ENCODE measurements at regions not wholly inside any gene's neighbourhood (a gene's known extent, or its start where the extent isn't known, plus 50 kb on each side); places are given as distances from the start of the nearest gene placed in this dataset.

GRCh38 chr12:131353826-131354225 is 357.1 kb upstream of the SFSWAP start:
- no peak for DNase-seq
- H3K27ac ChIP-seq, result no peak overlapping the region
- intact Hi-C loops (cut with DNase I; ENCODE audit: low total_unique reads), result no loop called here
- H3K4me1 ChIP-seq, result no peaks in the 10 kb centered on the region
- H3K4me3 ChIP-seq, result no peak overlapping the region
- H3K9me3 ChIP-seq, result no peaks in the 10 kb centered on the region
- TF ChIP-seq, protein P1, sequence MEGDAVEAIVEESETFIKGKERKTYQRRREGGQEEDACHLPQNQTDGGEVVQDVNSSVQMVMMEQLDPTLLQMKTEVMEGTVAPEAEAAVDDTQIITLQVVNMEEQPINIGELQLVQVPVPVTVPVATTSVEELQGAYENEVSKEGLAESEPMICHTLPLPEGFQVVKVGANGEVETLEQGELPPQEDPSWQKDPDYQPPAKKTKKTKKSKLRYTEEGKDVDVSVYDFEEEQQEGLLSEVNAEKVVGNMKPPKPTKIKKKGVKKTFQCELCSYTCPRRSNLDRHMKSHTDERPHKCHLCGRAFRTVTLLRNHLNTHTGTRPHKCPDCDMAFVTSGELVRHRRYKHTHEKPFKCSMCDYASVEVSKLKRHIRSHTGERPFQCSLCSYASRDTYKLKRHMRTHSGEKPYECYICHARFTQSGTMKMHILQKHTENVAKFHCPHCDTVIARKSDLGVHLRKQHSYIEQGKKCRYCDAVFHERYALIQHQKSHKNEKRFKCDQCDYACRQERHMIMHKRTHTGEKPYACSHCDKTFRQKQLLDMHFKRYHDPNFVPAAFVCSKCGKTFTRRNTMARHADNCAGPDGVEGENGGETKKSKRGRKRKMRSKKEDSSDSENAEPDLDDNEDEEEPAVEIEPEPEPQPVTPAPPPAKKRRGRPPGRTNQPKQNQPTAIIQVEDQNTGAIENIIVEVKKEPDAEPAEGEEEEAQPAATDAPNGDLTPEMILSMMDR (IDR thresholded peaks at IDR 0.05), result no peak
- H3K36me3 ChIP-seq, result no peaks in the 10 kb centered on the region
- H3K27me3 ChIP-seq, result peaks cover 0 to 26% of the 10 kb centered on the region in 2 donors

DNA sequence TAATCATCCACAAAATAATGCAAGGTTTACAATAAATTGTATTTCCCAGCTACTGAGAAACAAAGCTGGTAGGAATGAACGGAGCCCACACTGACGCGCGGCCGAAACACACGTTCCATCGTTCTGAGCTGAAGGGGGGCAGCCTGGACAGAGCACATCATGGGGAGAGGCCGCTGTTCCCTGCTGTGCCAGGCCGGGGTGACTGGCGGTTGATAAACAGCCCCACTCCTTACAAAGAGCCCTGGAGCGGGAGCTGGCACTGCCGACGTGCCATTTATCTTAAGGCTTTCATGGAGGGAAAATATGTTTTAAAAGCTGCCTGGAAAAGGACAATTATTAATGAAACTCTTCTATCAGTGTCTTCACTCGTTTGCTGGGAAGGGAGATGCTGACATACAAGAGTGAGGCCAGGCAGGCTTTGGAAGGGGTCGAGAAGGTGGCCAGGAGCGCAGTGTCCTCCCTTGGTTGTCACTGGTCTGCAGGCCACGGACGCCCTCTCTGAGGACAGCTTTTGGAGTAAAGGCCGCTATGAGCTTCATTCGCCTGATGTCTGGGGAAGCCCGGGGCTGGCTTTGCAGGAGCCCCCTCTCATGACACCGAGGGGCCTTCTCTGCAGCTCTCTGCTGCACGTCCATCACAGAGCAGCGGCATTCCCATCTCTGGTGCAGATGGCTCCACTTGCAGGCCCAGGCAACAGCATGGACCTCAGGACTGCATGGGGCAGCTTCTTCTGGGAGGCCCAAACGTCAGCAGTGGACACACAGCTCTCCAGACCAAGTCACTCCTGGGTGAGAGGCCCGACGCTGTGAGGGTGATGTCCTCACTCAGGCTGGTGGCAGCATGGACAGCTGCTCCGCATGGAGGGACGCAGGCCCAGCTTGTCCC is 355.3 kb upstream of the SFSWAP start:
- H3K4me3 ChIP-seq, result no peak overlapping the region
- intact Hi-C loops (cut with DNase I; ENCODE audit: low total_unique reads), result no loop called here
- no peaks in the 10 kb centered on the region for H3K36me3 ChIP-seq
- TF ChIP-seq, protein P1 (IDR thresholded peaks at IDR 0.05), result no peak
- H3K27me3 ChIP-seq, result peaks cover 0 to 23% of the 10 kb centered on the region in 2 donors
- no peaks in the 10 kb centered on the region for H3K4me1 ChIP-seq
- peaks cover 0 to 2% (median 0%) of the 10 kb centered on the region in 3 donors for H3K9me3 ChIP-seq
- H3K27ac ChIP-seq, result no peak overlapping the region
- no peak for DNase-seq

DNA sequence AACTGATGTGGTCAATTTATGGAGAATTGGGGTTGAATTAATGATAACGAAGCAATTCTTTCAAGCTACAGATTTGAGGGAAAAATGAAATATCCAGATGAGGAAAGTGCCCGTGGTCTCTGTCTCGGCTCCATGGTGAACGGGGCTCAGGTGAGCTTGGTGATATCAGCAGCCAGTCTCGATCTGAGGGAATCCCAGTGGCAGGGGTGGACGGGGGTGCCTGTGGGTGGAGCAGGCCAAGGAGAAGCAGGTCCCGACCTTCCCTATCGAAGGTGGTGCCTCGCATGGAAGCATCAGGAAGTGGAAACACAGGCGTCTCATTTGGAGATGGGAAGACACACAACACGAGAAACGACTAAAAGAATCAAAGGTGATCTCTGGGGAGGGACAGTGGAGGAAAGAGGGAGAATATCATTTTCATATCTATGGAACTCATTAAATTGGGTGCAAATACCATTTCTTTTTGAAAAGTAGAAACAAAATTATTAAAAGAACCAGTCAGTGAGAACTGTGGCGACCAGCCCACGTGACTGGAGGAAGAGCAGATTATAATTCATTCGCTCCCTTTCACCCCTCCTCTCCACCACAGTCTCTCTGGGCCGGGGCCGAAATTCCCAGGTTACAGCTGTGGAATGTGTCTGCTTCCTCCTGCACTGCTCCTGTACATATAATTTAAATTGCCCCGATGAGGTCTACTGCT is 354.3 kb upstream of the SFSWAP start:
- Histone ChIP-seq H3K36me3 (no peaks in the 10 kb centered on the region), H3K4me3 (no peak overlapping the region), H3K9me3 (peaks cover 0 to 2% (median 0%) of the 10 kb centered on the region in 3 donors), H3K4me1 (no peaks in the 10 kb centered on the region), H3K27me3 (peaks cover 0 to 17% of the 10 kb centered on the region in 2 donors), H3K27ac (no peak overlapping the region)
- DNase-seq, result no peak
- intact Hi-C loops (cut with DNase I; ENCODE audit: low total_unique reads), result no loop called here
- TF ChIP-seq, protein P1 (IDR thresholded peaks at IDR 0.05), result no peak

GRCh38 chr12:131357185-131357747 is 353.6 kb upstream of the SFSWAP start:
- no peak for DNase-seq
- Histone ChIP-seq H3K4me3 (no peak overlapping the region), H3K27ac (no peak overlapping the region), H3K27me3 (peaks cover 0 to 17% of the 10 kb centered on the region in 2 donors), H3K36me3 (no peaks in the 10 kb centered on the region), H3K4me1 (no peaks in the 10 kb centered on the region), H3K9me3 (peaks cover 0 to 2% (median 0%) of the 10 kb centered on the region in 3 donors)
- TF ChIP-seq, protein P1 (IDR thresholded peaks at IDR 0.05), result no peak
- intact Hi-C loops (cut with DNase I; ENCODE audit: low total_unique reads), result no loop called here

- no peaks in the 10 kb centered on the region for H3K4me1 ChIP-seq
- H3K4me3 ChIP-seq, result no peak overlapping the region
- TF ChIP-seq, protein P1 (IDR thresholded peaks at IDR 0.05), result no peak
- H3K9me3 ChIP-seq, result peaks cover 0 to 2% (median 0%) of the 10 kb centered on the region in 3 donors
- H3K27ac ChIP-seq, result no peak overlapping the region
- peaks cover 0 to 17% of the 10 kb centered on the region in 2 donors for H3K27me3 ChIP-seq
- intact Hi-C loops (cut with DNase I; ENCODE audit: low total_unique reads), result no loop called here
- no peaks in the 10 kb centered on the region for H3K36me3 ChIP-seq
- no peak for DNase-seq
These were observed 353.0 kb upstream of the SFSWAP start for GRCh38 chr12:131357920-131358319.
